ENCODE measurements at regions not wholly inside any gene's neighbourhood (a gene's known extent, or its start where the extent isn't known, plus 50 kb on each side); places are given as distances from the start of the nearest gene placed in this dataset.

- in situ Hi-C loops (cut with HindIII; ENCODE audit: low sequenced_read_pairs) = no loop called here
- no peak overlapping the region for H3K4me3 ChIP-seq (ENCODE audit: low read depth, low read length)
- DNase-seq (ENCODE audit: low read depth) = no peak
- no peak for TF ChIP-seq CTCF (IDR thresholded peaks at IDR 0.05; ENCODE audit: low read depth, low read length, missing control alignments)
These were observed 111.0 kb upstream of the DOK5 start for GRCh38 chr20:54364365-54364764.

- no peak for TF ChIP-seq CTCF (IDR thresholded peaks at IDR 0.05; ENCODE audit: low read depth, low read length, missing control alignments)
- no peak overlapping the region for H3K4me3 ChIP-seq (ENCODE audit: low read depth, low read length)
- in situ Hi-C loops (cut with HindIII; ENCODE audit: low sequenced_read_pairs) = no loop called here
- DNase-seq (ENCODE audit: low read depth) = no peak
These were observed 110.5 kb upstream of the DOK5 start for GRCh38 chr20:54364919-54365318.

- TF ChIP-seq CTCF (IDR thresholded peaks at IDR 0.05; ENCODE audit: low read depth, low read length, missing control alignments) = no peak
- H3K4me3 ChIP-seq (ENCODE audit: low read depth, low read length) = no peak overlapping the region
- no peak for DNase-seq (ENCODE audit: low read depth)
- in situ Hi-C loops (cut with HindIII; ENCODE audit: low sequenced_read_pairs) = no loop called here
These were observed 108.6 kb upstream of the DOK5 start for GRCh38 chr20:54366669-54367344.

- no peak for DNase-seq (ENCODE audit: low read depth)
- H3K4me3 ChIP-seq (ENCODE audit: low read depth, low read length) = no peak overlapping the region
- in situ Hi-C loops (cut with HindIII; ENCODE audit: low sequenced_read_pairs) = no loop called here
- TF ChIP-seq CTCF (IDR thresholded peaks at IDR 0.05; ENCODE audit: low read depth, low read length, missing control alignments) = no peak
These were observed 106.8 kb upstream of the DOK5 start for GRCh38 chr20:54368570-54368969.

GRCh38 chr20:54372313-54372712, 103.1 kb upstream of the DOK5 start:
- no peak for DNase-seq (ENCODE audit: low read depth)
- no peak overlapping the region for H3K4me3 ChIP-seq (ENCODE audit: low read depth, low read length)
- TF ChIP-seq CTCF (IDR thresholded peaks at IDR 0.05; ENCODE audit: low read depth, low read length, missing control alignments) = no peak
- in situ Hi-C loops (cut with HindIII; ENCODE audit: low sequenced_read_pairs) = no loop called here

- no peak overlapping the region for H3K4me3 ChIP-seq (ENCODE audit: low read depth, low read length)
- no peak for DNase-seq (ENCODE audit: low read depth)
- in situ Hi-C loops (cut with HindIII; ENCODE audit: low sequenced_read_pairs) = no loop called here
- no peak for TF ChIP-seq CTCF (IDR thresholded peaks at IDR 0.05; ENCODE audit: low read depth, low read length, missing control alignments)
These were observed 97.2 kb upstream of the DOK5 start for GRCh38 chr20:54377992-54378773.
